ENCODE measurements at regions not wholly inside any gene's neighbourhood (a gene's known extent, or its start where the extent isn't known, plus 50 kb on each side); places are given as distances from the start of the nearest gene placed in this dataset.

GRCh38 chr2:217179854-217180253 lies 320.0 kb upstream of the TNP1 start:
- Mint-ChIP-seq H3K27ac (ENCODE audit: unreplicated experiment) (no peak overlapping the region), H3K27me3 (ENCODE audit: unreplicated experiment) (no peaks in the 10 kb centered on the region), H3K36me3 (ENCODE audit: unreplicated experiment) (peaks cover 14% of the 10 kb centered on the region), H3K9me3 (ENCODE audit: unreplicated experiment) (peaks cover 4% of the 10 kb centered on the region), H3K4me1 (ENCODE audit: low read depth, unreplicated experiment) (no peaks in the 10 kb centered on the region), H3K4me3 (ENCODE audit: unreplicated experiment) (no peak overlapping the region)
- no peak for TF ChIP-seq CTCF (IDR thresholded peaks at IDR 0.05; ENCODE audit: partially characterized antibody, unreplicated experiment)
- DNase-seq: no peak

GRCh38 chr2:217178341-217178740 lies 318.5 kb upstream of the TNP1 start:
- Mint-ChIP-seq H3K27me3 (ENCODE audit: unreplicated experiment) (no peaks in the 10 kb centered on the region), H3K9me3 (ENCODE audit: unreplicated experiment) (peaks cover 4% of the 10 kb centered on the region), H3K4me3 (ENCODE audit: unreplicated experiment) (no peak overlapping the region), H3K36me3 (ENCODE audit: unreplicated experiment) (peaks cover 14% of the 10 kb centered on the region), H3K4me1 (ENCODE audit: low read depth, unreplicated experiment) (no peaks in the 10 kb centered on the region), H3K27ac (ENCODE audit: unreplicated experiment) (no peak overlapping the region)
- no peak for DNase-seq
- no peak for TF ChIP-seq CTCF (IDR thresholded peaks at IDR 0.05; ENCODE audit: partially characterized antibody, unreplicated experiment)

- Mint-ChIP-seq H3K4me3 (ENCODE audit: unreplicated experiment) (no peak overlapping the region), H3K27ac (ENCODE audit: unreplicated experiment) (no peak overlapping the region), H3K36me3 (ENCODE audit: unreplicated experiment) (peaks cover 14% of the 10 kb centered on the region), H3K4me1 (ENCODE audit: low read depth, unreplicated experiment) (no peaks in the 10 kb centered on the region), H3K9me3 (ENCODE audit: unreplicated experiment) (peaks cover 4% of the 10 kb centered on the region), H3K27me3 (ENCODE audit: unreplicated experiment) (no peaks in the 10 kb centered on the region)
- no peak for TF ChIP-seq CTCF (IDR thresholded peaks at IDR 0.05; ENCODE audit: partially characterized antibody, unreplicated experiment)
- no peak for DNase-seq
These were observed 317.9 kb upstream of the TNP1 start for GRCh38 chr2:217177720-217178119.

- peaks cover 15% of the 10 kb centered on the region for H3K36me3 Mint-ChIP-seq (ENCODE audit: unreplicated experiment)
- peaks cover 4% of the 10 kb centered on the region for H3K9me3 Mint-ChIP-seq (ENCODE audit: unreplicated experiment)
- no peaks in the 10 kb centered on the region for H3K27me3 Mint-ChIP-seq (ENCODE audit: unreplicated experiment)
These were observed 312.0 kb upstream of the TNP1 start for GRCh38 chr2:217171874-217172273.

GRCh38 chr2:217168496-217168895 lies 308.6 kb upstream of the TNP1 start:
- H3K4me3 Mint-ChIP-seq (ENCODE audit: unreplicated experiment): no peak overlapping the region
- H3K4me1 Mint-ChIP-seq (ENCODE audit: low read depth, unreplicated experiment): no peaks in the 10 kb centered on the region
- H3K27me3 Mint-ChIP-seq (ENCODE audit: unreplicated experiment): no peaks in the 10 kb centered on the region
- H3K27ac Mint-ChIP-seq (ENCODE audit: unreplicated experiment): no peak overlapping the region
- H3K9me3 Mint-ChIP-seq (ENCODE audit: unreplicated experiment): no peaks in the 10 kb centered on the region
- H3K36me3 Mint-ChIP-seq (ENCODE audit: unreplicated experiment): peaks cover 15% of the 10 kb centered on the region
- no peak for TF ChIP-seq CTCF (IDR thresholded peaks at IDR 0.05; ENCODE audit: partially characterized antibody, unreplicated experiment)
- no peak for DNase-seq

More at GRCh38 chr2:217171874-217172273, 312.0 kb upstream of the TNP1 start:
- Mint-ChIP-seq H3K27ac (ENCODE audit: unreplicated experiment) (no peak overlapping the region), H3K4me1 (ENCODE audit: low read depth, unreplicated experiment) (no peaks in the 10 kb centered on the region), H3K4me3 (ENCODE audit: unreplicated experiment) (no peak overlapping the region)
- TF ChIP-seq CTCF (IDR thresholded peaks at IDR 0.05; ENCODE audit: partially characterized antibody, unreplicated experiment): no peak
- no peak for DNase-seq

Data from glutamatergic neuron (in vitro differentiated cells).